C1 segment of cervical spinal cord (tissue), 14 donors: ENCODE measurements at regions not wholly inside any gene's neighbourhood (a gene's known extent, or its start where the extent isn't known, plus 50 kb on each side); places are given as distances from the start of the nearest gene placed in this dataset.

ENCODE experiments used
- DNase-seq, 14 donors: peaks; one replicate each; lab custom pipeline; 2025; lab: John Stamatoyannopoulos, UW

GRCh38 chr9:28718226-28718625 is 1144.9 kb upstream of the C9orf72 start:
- DNase-seq = no peak

DNA sequence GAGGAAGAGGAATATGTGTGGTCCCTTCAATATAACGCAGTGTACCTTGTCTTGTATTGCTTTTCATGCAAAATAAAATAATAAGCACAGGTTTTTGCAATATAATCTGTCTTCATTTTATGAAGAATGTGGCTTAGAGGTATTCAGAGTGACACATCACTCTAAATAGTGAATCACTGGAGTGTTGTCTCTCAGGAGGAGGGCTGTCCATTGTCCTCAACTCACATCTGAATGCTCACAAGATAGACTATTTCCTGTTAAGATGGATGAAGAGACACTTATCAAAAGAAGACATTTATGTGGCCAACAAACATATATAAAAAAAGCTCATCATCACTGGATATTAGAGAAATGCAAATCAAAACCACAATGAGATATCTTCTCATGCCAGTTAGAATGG is 1147.5 kb upstream of the C9orf72 start:
- DNase-seq = no peak

DNA sequence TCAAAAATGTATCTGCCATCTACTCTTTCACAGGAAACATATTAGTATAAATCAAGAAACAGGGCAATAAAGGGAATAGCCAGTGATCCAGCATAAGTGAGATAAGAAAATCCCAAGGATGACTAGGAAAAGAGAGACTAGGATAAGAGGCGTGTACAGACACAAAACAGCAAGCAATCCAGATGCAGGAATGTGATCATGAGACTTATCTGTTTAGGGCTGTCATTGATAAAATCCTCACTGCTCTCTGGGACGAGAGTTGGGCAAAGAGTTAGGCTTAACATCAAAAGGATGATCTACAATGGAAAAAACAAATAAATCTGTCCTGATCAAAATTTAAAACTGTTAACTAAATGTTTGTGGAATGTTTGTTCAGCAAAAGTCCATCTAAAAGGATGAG is 1156.8 kb upstream of the C9orf72 start:
- DNase-seq = no peak

DNA sequence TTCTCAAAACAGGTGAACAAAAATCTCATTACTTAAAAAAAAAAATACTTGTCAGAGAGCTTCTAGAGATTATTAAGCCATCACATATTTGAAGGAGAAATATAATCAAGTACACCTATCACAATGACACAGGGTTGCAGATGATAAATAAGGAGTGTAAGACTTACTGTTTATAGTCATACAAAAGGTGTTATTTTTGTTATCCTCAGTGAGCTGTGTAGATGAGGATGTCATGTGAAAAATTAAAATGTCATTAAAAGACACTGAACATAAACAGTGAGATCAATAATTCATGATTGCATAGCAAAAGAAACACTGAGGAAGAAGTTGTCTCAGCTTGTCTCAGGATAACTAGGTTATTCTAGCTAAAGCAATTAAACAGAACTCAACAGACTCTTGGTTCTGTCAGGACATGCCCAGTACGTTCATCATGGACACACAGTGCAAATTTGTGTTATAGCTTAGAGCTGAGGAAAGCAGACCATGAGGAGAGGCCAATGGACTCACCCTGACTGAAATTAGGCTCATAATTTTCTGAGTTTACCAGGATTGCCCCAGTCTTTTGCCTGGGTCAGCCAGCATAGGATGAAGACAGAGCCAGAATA is 1162.6 kb upstream of the C9orf72 start:
- DNase-seq = no peak

- DNase-seq = no peak
Observed at GRCh38 chr9:28741459-28741858, 1168.2 kb upstream of the C9orf72 start.

DNA sequence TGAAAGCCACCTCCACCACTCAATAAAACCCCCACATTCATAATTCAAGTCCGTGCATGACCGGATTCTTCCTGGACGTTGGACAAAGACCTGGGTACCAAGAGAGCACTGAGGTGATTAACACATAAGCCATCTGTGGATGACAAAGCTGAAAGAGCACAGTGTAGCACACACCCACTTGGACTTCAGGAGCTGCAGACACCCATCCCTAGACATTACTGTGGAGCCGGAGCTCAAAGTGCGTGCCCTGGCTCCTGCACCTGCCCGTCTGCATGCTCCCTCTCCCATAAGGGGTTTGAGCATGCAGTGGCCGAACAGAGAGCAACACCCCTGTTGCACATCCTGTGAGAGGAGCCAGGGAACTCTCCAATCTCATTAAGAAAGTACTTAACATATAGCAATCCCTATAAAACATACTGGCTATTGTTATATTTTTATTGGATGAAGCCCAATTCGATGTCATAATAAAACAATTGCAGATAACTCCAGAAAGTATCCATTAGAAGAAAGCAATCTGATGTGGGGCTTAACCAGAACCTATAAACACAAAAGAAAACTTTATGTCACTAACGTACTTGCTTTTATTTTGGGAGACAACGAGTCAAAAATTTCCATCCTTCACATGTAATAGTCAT is 1174.2 kb upstream of the C9orf72 start:
- DNase-seq = no peak

GRCh38 chr9:28750136-28750535 is 1176.9 kb upstream of the C9orf72 start:
- DNase-seq = no peak

- no peak for DNase-seq
Observed at GRCh38 chr9:28758341-28758740, 1185.1 kb upstream of the C9orf72 start.

- no peak for DNase-seq
Observed at GRCh38 chr9:28758971-28759370, 1185.7 kb upstream of the C9orf72 start.

- DNase-seq = no peak
Observed at GRCh38 chr9:28762167-28762566, 1188.9 kb upstream of the C9orf72 start.

- no peak for DNase-seq
Observed at GRCh38 chr9:28764532-28764931, 1191.3 kb upstream of the C9orf72 start.

GRCh38 chr9:28770226-28770625 is 1196.9 kb upstream of the C9orf72 start:
- no peak for DNase-seq

GRCh38 chr9:28770827-28771226 is 1197.5 kb upstream of the C9orf72 start:
- DNase-seq = no peak

DNA sequence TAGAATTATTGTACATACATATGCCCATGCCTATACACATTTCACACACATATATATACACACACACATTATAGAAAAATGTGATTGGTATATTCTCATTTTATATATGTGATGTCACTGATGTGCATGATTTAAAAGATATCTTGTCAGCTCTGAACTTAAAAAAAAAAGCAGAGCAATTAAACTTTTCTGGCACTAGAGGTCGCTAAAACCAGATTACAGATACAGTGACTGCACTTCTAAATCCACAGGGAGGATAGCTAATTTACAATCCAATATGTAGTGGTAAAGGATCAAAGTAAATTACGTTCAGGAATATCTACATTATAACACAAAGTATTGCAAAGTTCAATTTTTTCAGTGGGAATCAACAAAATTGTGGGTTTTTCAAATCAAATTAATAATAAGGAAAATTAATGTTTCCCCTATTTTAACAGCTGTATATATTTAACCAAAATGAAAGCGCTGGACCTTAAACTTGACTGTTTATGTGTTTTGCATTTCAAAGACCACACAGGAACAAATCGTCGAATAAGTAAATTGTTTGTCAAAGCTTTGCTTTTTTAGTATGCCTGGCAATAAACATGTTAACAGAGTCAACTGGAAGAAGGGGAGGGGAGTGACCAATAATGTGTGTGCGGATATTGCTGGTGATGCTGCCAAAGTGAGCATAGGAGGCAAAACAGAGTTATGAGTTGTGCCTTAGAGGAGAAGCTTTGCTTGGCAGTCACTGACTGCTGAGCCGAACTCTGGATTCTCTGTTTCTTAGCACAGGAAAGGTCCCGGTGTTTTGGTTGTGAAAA is 1201.4 kb upstream of the C9orf72 start:
- no peak for DNase-seq

GRCh38 chr9:28779243-28779642 is 1206.0 kb upstream of the C9orf72 start:
- no peak for DNase-seq

- no peak for DNase-seq
Observed at GRCh38 chr9:28781481-28781880, 1208.2 kb upstream of the C9orf72 start.

DNA sequence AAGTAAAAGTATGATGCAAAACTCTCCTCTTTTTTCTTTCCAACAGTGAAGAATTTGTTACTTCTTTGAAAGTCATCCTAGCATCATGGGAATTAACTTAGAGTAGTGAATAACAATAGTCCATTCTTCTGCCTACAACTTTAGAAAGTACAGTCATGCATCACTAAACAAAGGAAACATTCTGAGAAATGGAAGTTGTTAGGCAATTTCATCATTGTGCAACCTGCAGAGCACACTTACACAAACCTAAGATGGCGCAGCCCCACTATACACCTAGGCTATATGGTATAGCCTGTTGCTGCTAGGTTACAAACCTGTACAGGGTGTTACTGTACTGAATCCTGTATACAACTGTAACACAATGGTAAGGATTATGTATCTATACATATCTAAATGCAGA is 1209.3 kb upstream of the C9orf72 start:
- DNase-seq = no peak

GRCh38 chr9:28792716-28793115 is 1219.4 kb upstream of the C9orf72 start:
- no peak for DNase-seq

DNA sequence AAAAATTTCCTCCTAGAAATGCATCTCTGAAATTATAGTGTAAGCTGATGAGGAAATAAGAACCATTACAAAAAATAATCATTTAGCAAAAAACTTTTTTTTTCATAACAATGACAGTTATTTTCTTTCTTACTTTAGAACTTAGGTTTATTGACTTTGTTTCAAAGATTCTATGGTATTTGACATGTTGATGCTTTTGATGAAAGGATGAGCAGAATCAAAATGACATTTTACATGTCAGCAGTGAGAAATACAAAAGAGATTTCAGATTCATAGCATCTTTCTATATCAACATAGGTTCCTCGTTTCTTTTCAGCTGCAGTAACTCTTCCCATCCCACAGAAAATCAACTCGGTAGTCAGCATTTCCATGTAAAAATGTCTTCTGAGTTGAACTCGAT is 1226.6 kb upstream of the C9orf72 start:
- no peak for DNase-seq

GRCh38 chr9:28801144-28801799 is 1228.0 kb upstream of the C9orf72 start:
- no peak for DNase-seq

- no peak for DNase-seq
Observed at GRCh38 chr9:28805197-28805596, 1231.9 kb upstream of the C9orf72 start.

- DNase-seq = no peak
Observed at GRCh38 chr9:28808042-28808441, 1234.8 kb upstream of the C9orf72 start.
